ENCODE measurements at regions not wholly inside any gene's neighbourhood (a gene's known extent, or its start where the extent isn't known, plus 50 kb on each side); places are given as distances from the start of the nearest gene placed in this dataset.

DNA sequence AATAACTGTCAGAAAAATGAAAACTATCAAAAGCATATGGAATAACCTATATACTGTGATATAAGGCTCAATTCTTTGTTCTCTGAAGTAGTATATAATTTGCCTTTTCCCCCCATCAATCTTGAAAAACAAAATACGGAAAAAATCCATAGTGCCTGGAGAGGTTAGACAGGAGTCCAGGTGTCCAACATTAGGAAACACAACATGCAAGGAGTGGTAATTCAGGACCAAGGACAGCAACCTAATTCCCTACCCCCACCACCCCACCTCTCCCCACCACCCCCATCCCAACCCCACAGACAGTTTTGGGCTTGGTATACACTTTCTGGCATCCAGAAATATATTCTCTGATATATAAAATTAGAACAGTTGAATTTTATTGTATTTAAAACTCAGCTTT is 55.1 kb upstream of the SLC25A26 start:
- no peak overlapping the region for H2BK12ac ChIP-seq (ENCODE audit: low read length)
- no peaks in the 10 kb centered on the region for H3K27me3 ChIP-seq (ENCODE audit: insufficient read depth, low read length)
- H4K8ac ChIP-seq (ENCODE audit: low read depth, low read length): no peak overlapping the region
- DNase-seq: no peak
- no peak overlapping the region for H3K14ac ChIP-seq (ENCODE audit: low read length)
- no peak overlapping the region for H2BK5ac ChIP-seq (ENCODE audit: low read depth, low read length, poor library complexity)
- no peak overlapping the region for H4K91ac ChIP-seq (ENCODE audit: low read depth, low read length)
- no CpG with 5 or more reads among the region's 1 CpG for WGBS (ENCODE audit: extremely low coverage, insufficient coverage, insufficient read length)
- H3K79me2 ChIP-seq (ENCODE audit: control insufficient read depth, insufficient read depth, low read length, poor library complexity): no peaks in the 10 kb centered on the region
- no peak overlapping the region for H2BK120ac ChIP-seq (ENCODE audit: insufficient read depth, low read length, poor library complexity)
- H2AK5ac ChIP-seq (ENCODE audit: low read length): no peak overlapping the region
- H3K23ac ChIP-seq (ENCODE audit: low read length): no peak overlapping the region
- no peak overlapping the region for H4K12ac ChIP-seq (ENCODE audit: low read depth, low read length)
- H3K27ac ChIP-seq (ENCODE audit: low read depth, low read length): no peak overlapping the region
- H2AFZ ChIP-seq (ENCODE audit: insufficient read depth, low read length, poor library complexity): no peak overlapping the region
- no peak overlapping the region for H3K9ac ChIP-seq (ENCODE audit: low read length)
- H3K4ac ChIP-seq (ENCODE audit: low read depth, low read length): no peak overlapping the region
- H3K4me3 ChIP-seq (ENCODE audit: low read depth, low read length): no peak overlapping the region
- no peaks in the 10 kb centered on the region for H3K9me3 ChIP-seq (ENCODE audit: insufficient read depth, low read depth, low read length)
- H3K18ac ChIP-seq (ENCODE audit: low read length): no peak overlapping the region
- peaks cover 0 to 3% of the 10 kb centered on the region in 2 experiments for H3K4me1 ChIP-seq (ENCODE audit: control insufficient read depth in 1 of 2, insufficient read depth in 2 of 2, low read length in 2 of 2)
- H3K36me3 ChIP-seq (ENCODE audit: control insufficient read depth in 1 of 2, insufficient read depth in 2 of 2, low read length in 2 of 2): no peaks in the 10 kb centered on the region
- no peak overlapping the region for H3K4me2 ChIP-seq (ENCODE audit: low read length)
- no peaks in the 10 kb centered on the region for H3K79me1 ChIP-seq (ENCODE audit: low read length)

DNA sequence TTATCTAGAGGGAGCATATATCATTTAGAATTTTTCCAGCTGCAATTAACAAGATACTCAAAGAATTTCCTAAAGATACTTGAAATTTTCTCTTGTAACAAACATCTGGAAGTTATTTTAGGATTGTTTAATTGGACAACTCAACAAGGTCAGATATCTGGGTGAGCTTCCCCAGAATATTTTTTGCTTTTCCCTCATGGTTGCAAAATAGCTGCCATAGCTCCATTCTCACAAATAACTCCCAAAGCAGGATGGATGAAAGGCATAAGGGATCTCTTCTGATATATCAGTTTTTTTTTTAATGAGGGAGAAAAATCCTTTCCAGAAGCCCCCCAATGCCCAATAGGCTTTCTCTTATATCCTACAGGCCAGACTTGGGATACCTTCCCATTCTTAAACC is 56.6 kb upstream of the SLC25A26 start:
- Histone ChIP-seq H2BK120ac (ENCODE audit: insufficient read depth, low read length, poor library complexity) (no peak overlapping the region), H4K12ac (ENCODE audit: low read depth, low read length) (no peak overlapping the region), H4K8ac (ENCODE audit: low read depth, low read length) (no peak overlapping the region), H3K27me3 (ENCODE audit: insufficient read depth, low read length) (no peaks in the 10 kb centered on the region), H3K23ac (ENCODE audit: low read length) (no peak overlapping the region), H3K79me2 (ENCODE audit: control insufficient read depth, insufficient read depth, low read length, poor library complexity) (no peaks in the 10 kb centered on the region), H3K79me1 (ENCODE audit: low read length) (no peaks in the 10 kb centered on the region), H2BK12ac (ENCODE audit: low read length) (no peak overlapping the region), H2AK5ac (ENCODE audit: low read length) (no peak overlapping the region), H4K91ac (ENCODE audit: low read depth, low read length) (no peak overlapping the region), H2BK5ac (ENCODE audit: low read depth, low read length, poor library complexity) (no peak overlapping the region), H3K27ac (ENCODE audit: low read depth, low read length) (no peak overlapping the region), H3K4me2 (ENCODE audit: low read length) (no peak overlapping the region), H3K9ac (ENCODE audit: low read length) (no peak overlapping the region), H3K36me3 (ENCODE audit: control insufficient read depth in 1 of 2, insufficient read depth in 2 of 2, low read length in 2 of 2) (no peaks in the 10 kb centered on the region), H2AFZ (ENCODE audit: insufficient read depth, low read length, poor library complexity) (no peak overlapping the region), H3K4me1 (ENCODE audit: control insufficient read depth in 1 of 2, insufficient read depth in 2 of 2, low read length in 2 of 2) (peaks cover 0 to 3% of the 10 kb centered on the region in 2 experiments), H3K18ac (ENCODE audit: low read length) (no peak overlapping the region), H3K9me3 (ENCODE audit: insufficient read depth, low read depth, low read length) (no peaks in the 10 kb centered on the region), H3K4me3 (ENCODE audit: low read depth, low read length) (no peak overlapping the region), H3K4ac (ENCODE audit: low read depth, low read length) (no peak overlapping the region), H3K14ac (ENCODE audit: low read length) (no peak overlapping the region)
- no peak for DNase-seq

DNA sequence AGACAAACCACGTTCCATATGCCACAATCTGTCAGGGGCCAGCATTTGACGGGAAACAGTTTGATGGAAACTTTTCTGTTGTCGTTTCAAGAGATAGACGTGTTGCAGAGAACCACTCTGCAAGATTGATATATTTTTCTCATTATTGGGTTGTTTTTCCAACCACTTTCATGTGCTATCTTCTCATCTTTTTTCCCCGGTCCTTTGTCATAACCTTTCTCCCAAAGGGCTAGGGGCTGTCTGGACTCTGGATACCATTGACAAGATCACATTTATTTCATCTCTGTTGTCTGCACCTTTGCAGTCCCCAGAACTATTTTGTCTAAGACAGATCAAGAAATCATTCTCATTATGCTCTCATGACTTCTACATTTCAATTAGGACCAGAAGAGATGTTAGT is 57.6 kb upstream of the SLC25A26 start:
- no peak overlapping the region for H4K12ac ChIP-seq (ENCODE audit: low read depth, low read length)
- no peak overlapping the region for H2BK120ac ChIP-seq (ENCODE audit: insufficient read depth, low read length, poor library complexity)
- no peak overlapping the region for H3K4ac ChIP-seq (ENCODE audit: low read depth, low read length)
- no peak overlapping the region for H4K91ac ChIP-seq (ENCODE audit: low read depth, low read length)
- H3K14ac ChIP-seq (ENCODE audit: low read length): no peak overlapping the region
- WGBS (ENCODE audit: extremely low coverage, insufficient coverage, insufficient read length): no CpG with 5 or more reads among the region's 5 CpGs
- no peaks in the 10 kb centered on the region for H3K9me3 ChIP-seq (ENCODE audit: insufficient read depth, low read depth, low read length)
- H2BK12ac ChIP-seq (ENCODE audit: low read length): no peak overlapping the region
- H3K4me3 ChIP-seq (ENCODE audit: low read depth, low read length): no peak overlapping the region
- H3K4me2 ChIP-seq (ENCODE audit: low read length): no peak overlapping the region
- no peak overlapping the region for H3K9ac ChIP-seq (ENCODE audit: low read length)
- H3K36me3 ChIP-seq (ENCODE audit: control insufficient read depth in 1 of 2, insufficient read depth in 2 of 2, low read length in 2 of 2): no peaks in the 10 kb centered on the region
- no peaks in the 10 kb centered on the region for H3K79me2 ChIP-seq (ENCODE audit: control insufficient read depth, insufficient read depth, low read length, poor library complexity)
- H3K27me3 ChIP-seq (ENCODE audit: insufficient read depth, low read length): no peaks in the 10 kb centered on the region
- H2AFZ ChIP-seq (ENCODE audit: insufficient read depth, low read length, poor library complexity): no peak overlapping the region
- H2AK5ac ChIP-seq (ENCODE audit: low read length): no peak overlapping the region
- H3K79me1 ChIP-seq (ENCODE audit: low read length): no peaks in the 10 kb centered on the region
- H3K4me1 ChIP-seq (ENCODE audit: control insufficient read depth in 1 of 2, insufficient read depth in 2 of 2, low read length in 2 of 2): peaks cover 0 to 3% of the 10 kb centered on the region in 2 experiments
- H3K23ac ChIP-seq (ENCODE audit: low read length): no peak overlapping the region
- no peak overlapping the region for H3K18ac ChIP-seq (ENCODE audit: low read length)
- DNase-seq: no peak
- no peak overlapping the region for H4K8ac ChIP-seq (ENCODE audit: low read depth, low read length)
- H2BK5ac ChIP-seq (ENCODE audit: low read depth, low read length, poor library complexity): no peak overlapping the region
- no peak overlapping the region for H3K27ac ChIP-seq (ENCODE audit: low read depth, low read length)

DNA sequence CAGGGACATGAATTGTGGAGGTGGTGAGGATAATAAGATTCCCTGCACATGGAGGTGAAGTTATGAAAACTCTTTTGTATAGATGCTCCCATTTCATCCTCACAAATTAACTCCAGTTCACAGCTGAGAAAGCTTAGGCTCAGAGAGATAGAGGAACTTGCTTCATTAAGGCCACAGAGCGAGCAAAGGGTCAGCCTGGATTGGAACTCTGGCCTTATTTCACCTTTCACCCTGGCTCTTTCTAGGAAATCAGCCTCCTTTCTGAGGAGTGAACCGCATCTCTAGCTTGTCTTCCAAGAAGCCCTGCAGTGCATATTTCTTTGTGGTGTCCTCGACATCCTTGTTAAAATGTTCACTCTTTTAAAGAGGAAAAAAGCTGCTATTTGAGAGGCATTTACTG is 58.0 kb upstream of the SLC25A26 start:
- H2BK12ac ChIP-seq (ENCODE audit: low read length): no peak overlapping the region
- no peaks in the 10 kb centered on the region for H3K79me1 ChIP-seq (ENCODE audit: low read length)
- H3K4me2 ChIP-seq (ENCODE audit: low read length): no peak overlapping the region
- no peaks in the 10 kb centered on the region for H3K36me3 ChIP-seq (ENCODE audit: control insufficient read depth in 1 of 2, insufficient read depth in 2 of 2, low read length in 2 of 2)
- H3K4ac ChIP-seq (ENCODE audit: low read depth, low read length): no peak overlapping the region
- H3K79me2 ChIP-seq (ENCODE audit: control insufficient read depth, insufficient read depth, low read length, poor library complexity): no peaks in the 10 kb centered on the region
- no peak overlapping the region for H3K27ac ChIP-seq (ENCODE audit: low read depth, low read length)
- H2BK5ac ChIP-seq (ENCODE audit: low read depth, low read length, poor library complexity): no peak overlapping the region
- H4K8ac ChIP-seq (ENCODE audit: low read depth, low read length): no peak overlapping the region
- no peak overlapping the region for H2AFZ ChIP-seq (ENCODE audit: insufficient read depth, low read length, poor library complexity)
- no peak overlapping the region for H3K9ac ChIP-seq (ENCODE audit: low read length)
- WGBS (ENCODE audit: extremely low coverage, insufficient coverage, insufficient read length): no CpG with 5 or more reads among the region's 3 CpGs
- no peak overlapping the region for H3K4me3 ChIP-seq (ENCODE audit: low read depth, low read length)
- H4K91ac ChIP-seq (ENCODE audit: low read depth, low read length): no peak overlapping the region
- no peak for DNase-seq
- no peak overlapping the region for H3K18ac ChIP-seq (ENCODE audit: low read length)
- no peak overlapping the region for H3K23ac ChIP-seq (ENCODE audit: low read length)
- peaks cover 0 to 3% of the 10 kb centered on the region in 2 experiments for H3K4me1 ChIP-seq (ENCODE audit: control insufficient read depth in 1 of 2, insufficient read depth in 2 of 2, low read length in 2 of 2)
- no peak overlapping the region for H3K14ac ChIP-seq (ENCODE audit: low read length)
- no peak overlapping the region for H2AK5ac ChIP-seq (ENCODE audit: low read length)
- no peaks in the 10 kb centered on the region for H3K27me3 ChIP-seq (ENCODE audit: insufficient read depth, low read length)
- H2BK120ac ChIP-seq (ENCODE audit: insufficient read depth, low read length, poor library complexity): no peak overlapping the region
- H4K12ac ChIP-seq (ENCODE audit: low read depth, low read length): no peak overlapping the region
- H3K9me3 ChIP-seq (ENCODE audit: insufficient read depth, low read depth, low read length): no peaks in the 10 kb centered on the region

All from trophoblast cell (in vitro differentiated cells and primary cell).